ENCODE measurements at regions not wholly inside any gene's neighbourhood (a gene's known extent, or its start where the extent isn't known, plus 50 kb on each side); places are given as distances from the start of the nearest gene placed in this dataset.

GRCh38 chr13:89574077-89574476, 1773.4 kb upstream of the MIR17HG start:
- no peak overlapping the region for H3K4me2 ChIP-seq (ENCODE audit: low read depth, low read length, poor library complexity, severe bottlenecking)
- no peak overlapping the region; the same call in 1 of the 2 replicates for H2AFZ ChIP-seq (ENCODE audit: low read length)
- H3K27ac ChIP-seq (ENCODE audit: low read length): no peak overlapping the region
- no peaks in the 10 kb centered on the region for H4K20me1 ChIP-seq (ENCODE audit: insufficient read depth, low read depth, low read length)
- H3K27me3 ChIP-seq (ENCODE audit: low read length): no peaks in the 10 kb centered on the region
- H3K4me1 ChIP-seq (ENCODE audit: low read length): no peaks in the 10 kb centered on the region
- H3K36me3 ChIP-seq (ENCODE audit: insufficient read depth, low read length): no peaks in the 10 kb centered on the region
- DNase-seq: no peak
- peaks cover 4% of the 10 kb centered on the region; the same call in 1 of the 2 replicates for H3K9me3 ChIP-seq (ENCODE audit: low read length)
- no peaks in the 10 kb centered on the region for H3K79me2 ChIP-seq (ENCODE audit: low read length)
- no peak overlapping the region for H3K9ac ChIP-seq (ENCODE audit: low read length)
- H3K4me3 ChIP-seq (ENCODE audit: low read length): no peak overlapping the region
- H3K9me2 ChIP-seq (replicated peaks; ENCODE audit: insufficient read depth, low read length): no peaks in the 10 kb centered on the region

DNA sequence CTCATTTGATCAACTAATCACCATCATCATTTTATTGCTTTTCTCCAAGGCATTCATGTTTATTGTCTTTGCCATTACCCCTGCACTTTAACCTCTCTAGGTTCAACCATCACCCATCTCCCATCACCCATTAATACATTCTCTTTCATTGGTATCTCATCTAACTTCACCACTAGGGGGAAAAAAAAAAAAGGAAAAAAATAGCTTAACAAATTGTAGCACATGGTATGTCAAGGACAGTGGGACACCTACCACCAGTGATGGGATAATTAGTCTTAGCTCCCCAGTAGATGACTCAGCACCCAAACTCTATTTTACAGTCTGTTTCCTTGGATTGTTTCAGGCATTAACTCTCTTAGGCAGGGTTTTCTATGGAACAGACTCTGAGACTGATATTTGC, 1770.2 kb upstream of the MIR17HG start:
- H3K36me3 ChIP-seq (ENCODE audit: insufficient read depth, low read length): no peaks in the 10 kb centered on the region
- H2AFZ ChIP-seq (ENCODE audit: low read length): no peak overlapping the region
- H3K4me1 ChIP-seq (ENCODE audit: low read length): no peaks in the 10 kb centered on the region
- no peaks in the 10 kb centered on the region for H3K9me2 ChIP-seq (replicated peaks; ENCODE audit: insufficient read depth, low read length)
- no peak overlapping the region for H3K27ac ChIP-seq (ENCODE audit: low read length)
- no peaks in the 10 kb centered on the region for H4K20me1 ChIP-seq (ENCODE audit: insufficient read depth, low read depth, low read length)
- no peaks in the 10 kb centered on the region for H3K79me2 ChIP-seq (ENCODE audit: low read length)
- peak; percentile 58 for DNase-seq
- no peaks in the 10 kb centered on the region for H3K9me3 ChIP-seq (ENCODE audit: low read length)
- no peak overlapping the region for H3K9ac ChIP-seq (ENCODE audit: low read length)
- H3K27me3 ChIP-seq (ENCODE audit: low read length): no peaks in the 10 kb centered on the region
- no peak overlapping the region for H3K4me3 ChIP-seq (ENCODE audit: low read length)
- H3K4me2 ChIP-seq (ENCODE audit: low read depth, low read length, poor library complexity, severe bottlenecking): no peak overlapping the region

DNA sequence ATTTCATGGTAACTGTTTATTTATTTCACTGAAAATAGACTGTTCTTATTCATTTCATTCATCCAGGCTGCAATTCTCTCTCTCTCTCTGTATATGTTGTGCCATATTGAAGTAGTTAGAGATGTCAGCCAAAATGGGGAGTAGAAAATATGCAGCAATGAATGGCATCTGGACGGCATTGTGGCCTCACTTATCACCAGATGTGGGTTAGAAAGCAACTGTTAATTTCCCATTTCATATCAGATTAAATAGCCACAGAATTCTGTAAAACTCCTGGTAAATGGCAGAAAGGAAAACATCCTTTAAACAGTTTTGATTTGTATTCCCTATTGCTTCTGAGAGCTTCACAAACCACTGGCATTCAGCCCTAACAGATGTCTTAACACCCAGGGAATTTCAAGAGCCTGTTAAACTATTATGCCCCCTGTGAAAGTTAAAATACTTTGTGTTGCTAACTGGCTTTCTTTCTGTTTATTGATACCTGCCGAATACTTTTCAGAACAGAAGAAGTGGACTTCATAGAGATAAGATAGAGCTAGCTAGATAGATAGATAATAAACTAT, 1763.3 kb upstream of the MIR17HG start:
- DNase-seq: no peak
- Histone ChIP-seq H3K9me3 (ENCODE audit: low read length) (no peaks in the 10 kb centered on the region), H3K27ac (ENCODE audit: low read length) (no peak overlapping the region), H4K20me1 (ENCODE audit: insufficient read depth, low read depth, low read length) (no peaks in the 10 kb centered on the region), H3K9me2 (replicated peaks; ENCODE audit: insufficient read depth, low read length) (no peaks in the 10 kb centered on the region), H3K4me3 (ENCODE audit: low read length) (no peak overlapping the region), H3K36me3 (ENCODE audit: insufficient read depth, low read length) (no peaks in the 10 kb centered on the region), H2AFZ (ENCODE audit: low read length) (peak overlapping the region; percentile 94), H3K27me3 (ENCODE audit: low read length) (no peaks in the 10 kb centered on the region), H3K4me1 (ENCODE audit: low read length) (no peaks in the 10 kb centered on the region), H3K79me2 (ENCODE audit: low read length) (no peaks in the 10 kb centered on the region), H3K4me2 (ENCODE audit: low read depth, low read length, poor library complexity, severe bottlenecking) (no peak overlapping the region), H3K9ac (ENCODE audit: low read length) (no peak overlapping the region)

GRCh38 chr13:89602655-89603054, 1744.8 kb upstream of the MIR17HG start:
- no peaks in the 10 kb centered on the region for H3K27me3 ChIP-seq (ENCODE audit: low read length)
- H3K9ac ChIP-seq (ENCODE audit: low read length): no peak overlapping the region
- no peak overlapping the region for H3K4me3 ChIP-seq (ENCODE audit: low read length)
- H2AFZ ChIP-seq (ENCODE audit: low read length): peak overlapping the region; percentile 58
- H3K4me2 ChIP-seq (ENCODE audit: low read depth, low read length, poor library complexity, severe bottlenecking): no peak overlapping the region
- no peaks in the 10 kb centered on the region for H4K20me1 ChIP-seq (ENCODE audit: insufficient read depth, low read depth, low read length)
- H3K27ac ChIP-seq (ENCODE audit: low read length): no peak overlapping the region
- no peaks in the 10 kb centered on the region for H3K4me1 ChIP-seq (ENCODE audit: low read length)
- H3K9me3 ChIP-seq (ENCODE audit: low read length): peaks cover 13% of the 10 kb centered on the region
- DNase-seq: no peak
- H3K9me2 ChIP-seq (replicated peaks; ENCODE audit: insufficient read depth, low read length): no peaks in the 10 kb centered on the region
- H3K79me2 ChIP-seq (ENCODE audit: low read length): no peaks in the 10 kb centered on the region
- no peaks in the 10 kb centered on the region; the same call in 1 of the 2 replicates for H3K36me3 ChIP-seq (ENCODE audit: insufficient read depth, low read length)

DNA sequence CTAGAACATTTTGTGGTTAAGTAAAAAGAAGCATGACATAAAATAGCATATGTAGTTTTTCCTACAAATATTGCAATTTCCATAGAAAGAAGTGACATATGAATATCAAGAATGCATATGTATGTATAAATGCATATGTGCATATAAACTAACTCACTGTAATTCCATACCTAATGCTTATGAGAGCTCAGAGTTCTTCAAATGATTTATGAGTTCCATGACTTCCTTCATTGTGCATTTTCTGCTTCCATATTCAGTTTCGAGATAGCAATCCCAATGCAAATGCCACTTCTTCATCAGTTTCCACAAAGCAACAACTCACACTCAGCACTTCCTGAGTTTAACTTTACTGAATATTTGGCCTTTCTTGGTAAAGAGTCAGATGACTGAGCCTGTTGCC, 1744.3 kb upstream of the MIR17HG start:
- Histone ChIP-seq H3K9ac (ENCODE audit: low read length) (no peak overlapping the region), H4K20me1 (ENCODE audit: insufficient read depth, low read depth, low read length) (no peaks in the 10 kb centered on the region), H3K27me3 (ENCODE audit: low read length) (no peaks in the 10 kb centered on the region), H3K79me2 (ENCODE audit: low read length) (no peaks in the 10 kb centered on the region), H3K4me3 (ENCODE audit: low read length) (no peak overlapping the region), H3K4me2 (ENCODE audit: low read depth, low read length, poor library complexity, severe bottlenecking) (no peak overlapping the region), H3K9me2 (replicated peaks; ENCODE audit: insufficient read depth, low read length) (no peaks in the 10 kb centered on the region), H3K4me1 (ENCODE audit: low read length) (no peaks in the 10 kb centered on the region), H3K36me3 (ENCODE audit: insufficient read depth, low read length) (no peaks in the 10 kb centered on the region; the same call in 1 of the 2 replicates), H3K9me3 (ENCODE audit: low read length) (peaks cover 13% of the 10 kb centered on the region), H3K27ac (ENCODE audit: low read length) (no peak overlapping the region), H2AFZ (ENCODE audit: low read length) (peak overlapping the region; percentile 74; the same call in 1 of the 2 replicates)
- DNase-seq: no peak

DNA sequence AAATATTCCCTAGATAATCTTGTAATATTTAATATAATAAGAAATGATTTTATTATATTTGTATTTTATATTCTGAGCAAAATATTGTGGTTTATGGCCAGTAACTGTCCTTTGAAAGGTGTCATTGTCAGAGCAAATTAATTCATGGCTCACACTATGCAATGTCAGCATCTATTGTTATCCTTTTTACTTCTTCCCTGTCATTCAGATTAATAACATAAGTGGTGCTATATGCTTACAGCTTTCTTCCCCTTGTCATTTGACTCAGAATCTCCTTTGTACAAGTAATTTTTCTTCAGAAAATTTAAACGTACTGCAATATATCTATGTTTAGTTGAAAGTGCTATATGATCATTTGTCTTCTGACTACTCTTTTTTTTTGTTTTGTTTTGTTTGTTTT, 1738.2 kb upstream of the MIR17HG start:
- Histone ChIP-seq H3K27me3 (ENCODE audit: low read length) (no peaks in the 10 kb centered on the region), H4K20me1 (ENCODE audit: insufficient read depth, low read depth, low read length) (no peaks in the 10 kb centered on the region), H3K79me2 (ENCODE audit: low read length) (no peaks in the 10 kb centered on the region), H3K4me1 (ENCODE audit: low read length) (peaks cover 7% of the 10 kb centered on the region), H3K4me3 (ENCODE audit: low read length) (no peak overlapping the region), H3K9me2 (replicated peaks; ENCODE audit: insufficient read depth, low read length) (no peaks in the 10 kb centered on the region), H3K4me2 (ENCODE audit: low read depth, low read length, poor library complexity, severe bottlenecking) (no peak overlapping the region), H3K27ac (ENCODE audit: low read length) (no peak overlapping the region), H3K9ac (ENCODE audit: low read length) (no peak overlapping the region), H2AFZ (ENCODE audit: low read length) (no peak overlapping the region), H3K36me3 (ENCODE audit: insufficient read depth, low read length) (no peaks in the 10 kb centered on the region; the same call in 1 of the 2 replicates), H3K9me3 (ENCODE audit: low read length) (peaks cover 13% of the 10 kb centered on the region)
- DNase-seq: no peak

- no peaks in the 10 kb centered on the region for H3K79me2 ChIP-seq (ENCODE audit: low read length)
- H4K20me1 ChIP-seq (ENCODE audit: insufficient read depth, low read depth, low read length): no peaks in the 10 kb centered on the region
- no peaks in the 10 kb centered on the region for H3K27me3 ChIP-seq (ENCODE audit: low read length)
- peaks cover 11% of the 10 kb centered on the region for H3K9me3 ChIP-seq (ENCODE audit: low read length)
- no peak overlapping the region for H3K4me2 ChIP-seq (ENCODE audit: low read depth, low read length, poor library complexity, severe bottlenecking)
- DNase-seq: no peak
- no peak overlapping the region for H3K4me3 ChIP-seq (ENCODE audit: low read length)
- no peak overlapping the region for H3K27ac ChIP-seq (ENCODE audit: low read length)
- no peak overlapping the region for H3K9ac ChIP-seq (ENCODE audit: low read length)
- no peaks in the 10 kb centered on the region for H3K9me2 ChIP-seq (replicated peaks; ENCODE audit: insufficient read depth, low read length)
- H2AFZ ChIP-seq (ENCODE audit: low read length): peak overlapping the region; percentile 98
- H3K36me3 ChIP-seq (ENCODE audit: insufficient read depth, low read length): no peaks in the 10 kb centered on the region; the same call in 1 of the 2 replicates
- peaks cover 7% of the 10 kb centered on the region for H3K4me1 ChIP-seq (ENCODE audit: low read length)
Observed at GRCh38 chr13:89610331-89610730, 1737.2 kb upstream of the MIR17HG start.

- no peaks in the 10 kb centered on the region for H3K9me2 ChIP-seq (replicated peaks; ENCODE audit: insufficient read depth, low read length)
- H3K9ac ChIP-seq (ENCODE audit: low read length): no peak overlapping the region
- H3K27me3 ChIP-seq (ENCODE audit: low read length): no peaks in the 10 kb centered on the region
- no peak overlapping the region for H3K4me3 ChIP-seq (ENCODE audit: low read length)
- peaks cover 8% of the 10 kb centered on the region for H3K9me3 ChIP-seq (ENCODE audit: low read length)
- H3K79me2 ChIP-seq (ENCODE audit: low read length): no peaks in the 10 kb centered on the region
- H3K27ac ChIP-seq (ENCODE audit: low read length): no peak overlapping the region
- peaks cover 7% of the 10 kb centered on the region for H3K4me1 ChIP-seq (ENCODE audit: low read length)
- no peaks in the 10 kb centered on the region; the same call in 1 of the 2 replicates for H3K36me3 ChIP-seq (ENCODE audit: insufficient read depth, low read length)
- no peak for DNase-seq
- no peak overlapping the region for H3K4me2 ChIP-seq (ENCODE audit: low read depth, low read length, poor library complexity, severe bottlenecking)
- peak overlapping the region; percentile 98 for H2AFZ ChIP-seq (ENCODE audit: low read length)
- H4K20me1 ChIP-seq (ENCODE audit: insufficient read depth, low read depth, low read length): no peaks in the 10 kb centered on the region
Observed at GRCh38 chr13:89610881-89611280, 1736.6 kb upstream of the MIR17HG start.
